ENCODE measurements at regions not wholly inside any gene's neighbourhood (a gene's known extent, or its start where the extent isn't known, plus 50 kb on each side); places are given as distances from the start of the nearest gene placed in this dataset.

DNA sequence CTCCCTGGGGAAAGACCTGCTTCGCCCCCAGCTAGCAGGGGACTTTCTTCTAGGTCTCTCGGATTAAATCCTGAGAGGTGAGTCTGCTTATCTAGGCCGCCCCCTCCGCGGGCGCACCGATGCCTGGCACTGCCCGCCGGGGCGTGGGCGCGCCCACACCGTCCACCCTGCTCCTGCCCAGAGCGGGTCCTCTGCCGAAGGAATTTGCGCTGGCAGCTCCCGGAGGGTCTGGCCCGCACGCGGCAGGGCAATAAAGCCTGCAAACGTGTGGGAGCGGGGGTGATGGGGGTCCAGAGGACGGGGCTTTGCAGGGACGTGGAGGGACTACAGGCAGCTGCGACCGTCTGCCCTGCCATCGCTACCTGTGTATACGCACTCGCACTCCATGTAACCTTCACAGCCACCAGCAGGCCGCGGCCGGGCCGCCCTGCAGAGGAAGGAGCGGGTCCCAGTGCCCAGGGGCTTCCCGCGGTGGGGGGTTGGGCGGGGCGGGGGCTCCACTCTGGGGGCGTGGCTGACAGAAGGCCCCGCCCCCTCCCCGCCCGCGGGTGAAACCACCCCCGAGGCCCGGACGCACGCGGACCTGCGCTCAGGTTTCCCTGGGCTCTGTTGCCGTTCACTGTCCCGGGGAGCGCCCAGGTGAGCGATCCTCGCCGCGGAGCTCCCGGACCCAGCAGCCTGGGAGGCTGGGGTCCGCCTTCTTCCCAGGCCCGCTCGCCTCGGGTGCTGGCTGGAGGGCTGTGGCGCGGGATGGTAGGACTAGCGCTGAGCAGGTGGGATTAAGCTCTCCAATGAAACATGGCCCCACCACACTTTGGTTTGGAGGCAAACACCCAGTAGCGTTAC is 174.5 kb upstream of the HS6ST1 start:
- TF ChIP-seq ZC3H8 (IDR thresholded peaks at IDR 0.05) = no peak
- TF ChIP-seq, protein P1, sequence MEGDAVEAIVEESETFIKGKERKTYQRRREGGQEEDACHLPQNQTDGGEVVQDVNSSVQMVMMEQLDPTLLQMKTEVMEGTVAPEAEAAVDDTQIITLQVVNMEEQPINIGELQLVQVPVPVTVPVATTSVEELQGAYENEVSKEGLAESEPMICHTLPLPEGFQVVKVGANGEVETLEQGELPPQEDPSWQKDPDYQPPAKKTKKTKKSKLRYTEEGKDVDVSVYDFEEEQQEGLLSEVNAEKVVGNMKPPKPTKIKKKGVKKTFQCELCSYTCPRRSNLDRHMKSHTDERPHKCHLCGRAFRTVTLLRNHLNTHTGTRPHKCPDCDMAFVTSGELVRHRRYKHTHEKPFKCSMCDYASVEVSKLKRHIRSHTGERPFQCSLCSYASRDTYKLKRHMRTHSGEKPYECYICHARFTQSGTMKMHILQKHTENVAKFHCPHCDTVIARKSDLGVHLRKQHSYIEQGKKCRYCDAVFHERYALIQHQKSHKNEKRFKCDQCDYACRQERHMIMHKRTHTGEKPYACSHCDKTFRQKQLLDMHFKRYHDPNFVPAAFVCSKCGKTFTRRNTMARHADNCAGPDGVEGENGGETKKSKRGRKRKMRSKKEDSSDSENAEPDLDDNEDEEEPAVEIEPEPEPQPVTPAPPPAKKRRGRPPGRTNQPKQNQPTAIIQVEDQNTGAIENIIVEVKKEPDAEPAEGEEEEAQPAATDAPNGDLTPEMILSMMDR (IDR thresholded peaks at IDR 0.05 in 2 of 3, conservative IDR thresholded peaks at IDR 0.05 in 1 of 3; ENCODE audit: insufficient read depth in 2 of 3, low read depth in 1 of 3, low read length in 3 of 3) = no peak
- no peak for TF ChIP-seq CBFB (CRISPR knock-in tag; IDR thresholded peaks at IDR 0.05)
- TF ChIP-seq, protein P2, sequence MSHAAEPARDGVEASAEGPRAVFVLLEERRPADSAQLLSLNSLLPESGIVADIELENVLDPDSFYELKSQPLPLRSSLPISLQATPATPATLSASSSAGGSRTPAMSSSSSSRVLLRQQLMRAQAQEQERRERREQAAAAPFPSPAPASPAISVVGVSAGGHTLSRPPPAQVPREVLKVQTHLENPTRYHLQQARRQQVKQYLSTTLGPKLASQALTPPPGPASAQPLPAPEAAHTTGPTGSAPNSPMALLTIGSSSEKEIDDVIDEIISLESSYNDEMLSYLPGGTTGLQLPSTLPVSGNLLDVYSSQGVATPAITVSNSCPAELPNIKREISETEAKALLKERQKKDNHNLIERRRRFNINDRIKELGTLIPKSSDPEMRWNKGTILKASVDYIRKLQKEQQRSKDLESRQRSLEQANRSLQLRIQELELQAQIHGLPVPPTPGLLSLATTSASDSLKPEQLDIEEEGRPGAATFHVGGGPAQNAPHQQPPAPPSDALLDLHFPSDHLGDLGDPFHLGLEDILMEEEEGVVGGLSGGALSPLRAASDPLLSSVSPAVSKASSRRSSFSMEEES (CRISPR knock-in tag; IDR thresholded peaks at IDR 0.05) = no peak
- TF ChIP-seq YY1 (IDR thresholded peaks at IDR 0.05; ENCODE audit: borderline replicate concordance in 1 of 3, control insufficient read depth in 1 of 3, extremely low read depth in 1 of 3, insufficient read depth in 3 of 3, insufficient read length in 1 of 3, insufficient replicate concordance in 2 of 3, low read depth in 1 of 3, low read length in 2 of 3) = no peak
- TF ChIP-seq ZNF143 (CRISPR knock-in tag; IDR thresholded peaks at IDR 0.05) = no peak
- TF ChIP-seq SAFB2 (IDR thresholded peaks at IDR 0.05; ENCODE audit: borderline replicate concordance, low read depth, low read length, severe bottlenecking) = no peak
- no peak for TF ChIP-seq NCOA1 (IDR thresholded peaks at IDR 0.05; ENCODE audit: low read depth)
- no peak for TF ChIP-seq MEF2A (IDR thresholded peaks at IDR 0.05; ENCODE audit: control insufficient read depth, low read depth, low read length)
- TF ChIP-seq DPF2 (IDR thresholded peaks at IDR 0.05) = no peak
- TF ChIP-seq SMAD3 (CRISPR knock-in tag; conservative IDR thresholded peaks at IDR 0.05) = no peak
- TF ChIP-seq, protein P3, sequence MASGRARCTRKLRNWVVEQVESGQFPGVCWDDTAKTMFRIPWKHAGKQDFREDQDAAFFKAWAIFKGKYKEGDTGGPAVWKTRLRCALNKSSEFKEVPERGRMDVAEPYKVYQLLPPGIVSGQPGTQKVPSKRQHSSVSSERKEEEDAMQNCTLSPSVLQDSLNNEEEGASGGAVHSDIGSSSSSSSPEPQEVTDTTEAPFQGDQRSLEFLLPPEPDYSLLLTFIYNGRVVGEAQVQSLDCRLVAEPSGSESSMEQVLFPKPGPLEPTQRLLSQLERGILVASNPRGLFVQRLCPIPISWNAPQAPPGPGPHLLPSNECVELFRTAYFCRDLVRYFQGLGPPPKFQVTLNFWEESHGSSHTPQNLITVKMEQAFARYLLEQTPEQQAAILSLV (tag; IDR thresholded peaks at IDR 0.05) = no peak
